Parathyroid adenoma (tissue), 2 donors: ENCODE measurements at regions not wholly inside any gene's neighbourhood (a gene's known extent, or its start where the extent isn't known, plus 50 kb on each side); places are given as distances from the start of the nearest gene placed in this dataset.
"Not testable (repeated sequence)": the region's sequence is repeated elsewhere in the genome, so short reads cannot be mapped to it uniquely, and the experiment has no call there.

Source experiments
- H2AFZ ChIP-seq: fragments of 300-600 bp; sonication (generic); one replicate; pipeline ENCODE4 v1.7.0; 2017; ENCODE audit warnings: antibody characterized with exemption, mild to moderate bottlenecking
- H3K27ac ChIP-seq: fragments of 300-600 bp; sonication (generic); one replicate; pipeline ENCODE4 v1.7.0; 2017
- H3K27me3 ChIP-seq: fragments of 300-600 bp; sonication (generic); one replicate; pipeline ENCODE4 v1.7.0; 2017; ENCODE audit warnings: low read length; ENCODE audit not compliant: control insufficient read depth, insufficient read depth
- H3K36me3 ChIP-seq: fragments of 300-600 bp; sonication (generic); one replicate; pipeline ENCODE4 v1.7.0; 2017; ENCODE audit warnings: low read length; ENCODE audit not compliant: control insufficient read depth, insufficient read depth
- H3K4me1 ChIP-seq: fragments of 300-600 bp; sonication (generic); one replicate; pipeline ENCODE4 v1.7.0; 2017; ENCODE audit warnings: control low read depth
- H3K4me2 ChIP-seq: fragments of 300-600 bp; sonication (generic); one replicate; pipeline ENCODE4 v1.7.0; 2017; ENCODE audit warnings: low read length
- H3K4me3 ChIP-seq: fragments of 300-600 bp; sonication (generic); one replicate; pipeline ENCODE4 v1.7.0; 2017; ENCODE audit warnings: low read depth, low read length
- H3K79me2 ChIP-seq: fragments of 300-600 bp; sonication (generic); one replicate; pipeline ENCODE4 v1.7.0; 2017; ENCODE audit warnings: control low read depth
- H3K9ac ChIP-seq: fragments of 300-600 bp; sonication (generic); one replicate; pipeline ENCODE4 v1.7.0; 2017; ENCODE audit warnings: mild to moderate bottlenecking
- H3K9me3 ChIP-seq: fragments of 300-600 bp; sonication (generic); one replicate; pipeline ENCODE4 v1.7.0; 2017; ENCODE audit warnings: low read length; ENCODE audit not compliant: control insufficient read depth
- CTCF ChIP-seq: fragments of 300-600 bp; sonication (generic); IDR thresholded peaks from one replicate; pipeline ENCODE4 v1.7.0; 2017; ENCODE audit warnings: antibody characterized with exemption, mild to moderate bottlenecking
- donor health status: primary hyperparathyroidism.

GRCh38 chr6:142016666-142017065, 116.1 kb upstream of the GJE1 start:
- H3K9me3 ChIP-seq, H2AFZ ChIP-seq, H3K27me3 ChIP-seq, H3K36me3 ChIP-seq, H3K9ac ChIP-seq, H3K79me2 ChIP-seq, H3K4me2 ChIP-seq, H3K4me3 ChIP-seq, H3K4me1 ChIP-seq, H3K27ac ChIP-seq: not testable (repeated sequence)

GRCh38 chr6:142015463-142015862, 117.3 kb upstream of the GJE1 start:
- not testable (repeated sequence) for H3K9ac ChIP-seq, H3K4me1 ChIP-seq, H3K27ac ChIP-seq, H3K36me3 ChIP-seq, H3K9me3 ChIP-seq, H3K79me2 ChIP-seq, H3K27me3 ChIP-seq, H3K4me2 ChIP-seq, H2AFZ ChIP-seq, H3K4me3 ChIP-seq

GRCh38 chr6:142015011-142015410, 117.7 kb upstream of the GJE1 start:
- no peak for TF ChIP-seq CTCF
- Histone ChIP-seq H3K36me3 (no peaks in the 10 kb centered on the region), H3K9ac (no peak overlapping the region), H3K79me2 (no peaks in the 10 kb centered on the region), H3K9me3 (no peaks in the 10 kb centered on the region), H2AFZ (no peak overlapping the region), H3K4me3 (no peak overlapping the region), H3K4me1 (no peaks in the 10 kb centered on the region), H3K27ac (no peak overlapping the region), H3K27me3 (no peaks in the 10 kb centered on the region), H3K4me2 (no peak overlapping the region)

- no peak overlapping the region for H3K4me2 ChIP-seq
- no peak overlapping the region for H3K4me3 ChIP-seq
- no peaks in the 10 kb centered on the region for H3K36me3 ChIP-seq
- H3K79me2 ChIP-seq, result no peaks in the 10 kb centered on the region
- H3K9me3 ChIP-seq, result no peaks in the 10 kb centered on the region
- no peaks in the 10 kb centered on the region for H3K27me3 ChIP-seq
- H3K4me1 ChIP-seq, result no peaks in the 10 kb centered on the region
- no peak overlapping the region for H2AFZ ChIP-seq
- no peak overlapping the region for H3K27ac ChIP-seq
- TF ChIP-seq CTCF, result no peak
- H3K9ac ChIP-seq, result no peak overlapping the region
Measured at GRCh38 chr6:142014515-142014914, 118.2 kb upstream of the GJE1 start.

GRCh38 chr6:142013875-142014495, 118.7 kb upstream of the GJE1 start:
- Histone ChIP-seq H2AFZ (no peak overlapping the region), H3K9ac (no peak overlapping the region), H3K27me3 (no peaks in the 10 kb centered on the region), H3K79me2 (no peaks in the 10 kb centered on the region), H3K4me1 (no peaks in the 10 kb centered on the region), H3K9me3 (no peaks in the 10 kb centered on the region), H3K4me3 (no peak overlapping the region), H3K27ac (no peak overlapping the region), H3K4me2 (no peak overlapping the region), H3K36me3 (no peaks in the 10 kb centered on the region)
- TF ChIP-seq CTCF, result no peak

GRCh38 chr6:142013287-142013686, 119.4 kb upstream of the GJE1 start:
- Histone ChIP-seq H3K27me3 (no peaks in the 10 kb centered on the region), H3K36me3 (peaks cover under 1% of the 10 kb centered on the region), H2AFZ (no peak overlapping the region), H3K9me3 (no peaks in the 10 kb centered on the region), H3K9ac (no peak overlapping the region), H3K4me2 (no peak overlapping the region), H3K4me3 (no peak overlapping the region), H3K27ac (no peak overlapping the region), H3K4me1 (no peaks in the 10 kb centered on the region), H3K79me2 (no peaks in the 10 kb centered on the region)
- TF ChIP-seq CTCF, result no peak
